ENCODE measurements at regions not wholly inside any gene's neighbourhood (a gene's known extent, or its start where the extent isn't known, plus 50 kb on each side); places are given as distances from the start of the nearest gene placed in this dataset.

- no peak for TF ChIP-seq POLR2A (IDR thresholded peaks at IDR 0.05)
- TF ChIP-seq CTCF (IDR thresholded peaks at IDR 0.05), result no peak
Measured at GRCh38 chr5:54705994-54706653, 188.6 kb downstream of the SNX18 start.
